HCT116 (cell line): ENCODE measurements at regions not wholly inside any gene's neighbourhood (a gene's known extent, or its start where the extent isn't known, plus 50 kb on each side); places are given as distances from the start of the nearest gene placed in this dataset.

Experiments used
- ATAC-seq: fragments of 200-7000 bp; cut with Tn5 transposase; 2 replicates; pipeline ENCODE4 v1.9.1; 2020; ENCODE audit warnings: mild to moderate bottlenecking, moderate library complexity
- BruUV-seq: library from RNA; stranded (reverse); fragments of 400-500 nt; replicated peaks from 2 replicates; lab custom pipeline; 2021; lab: Mats Ljungman, UMichigan
- CTCF ChIA-PET: fragments of 300-600 bp; sonication (Branson Sonifier 250); formaldehyde crosslinking; loops from one replicate; lab custom pipeline; 2021; ENCODE audit warnings: antibody characterized with exemption; lab: Charles Lee
- POLR2A ChIA-PET: fragments of 300-600, 350-600 bp; sonication (Branson Sonifier 250); formaldehyde crosslinking; loops from one replicate; lab custom pipeline; 2021; ENCODE audit warnings: antibody characterized with exemption; lab: Charles Lee
- RAD21 ChIA-PET, 2 experiments: fragments of 300-600 bp; sonication (Branson Sonifier 250); formaldehyde crosslinking; loops; one replicate each; lab custom pipeline; 2023; ENCODE audit warnings: low total read pairs in 2 of 2; ENCODE audit not compliant: uncharacterized antibody in 2 of 2, unreplicated experiment in 2 of 2, low non-redundant PET in 1 of 2; lab: Charles Lee
- DNase-seq: peaks from one replicate; pipeline ENCODE4 v3.0.0-alpha.2; 2010; ENCODE audit warnings: low read depth, low spot score
- H2AFZ ChIP-seq: fragments of 200-600 bp; shearing (Covaris generic), sonication (generic); 2 replicates; pipeline ENCODE4 v1.6.1; 2017; ENCODE audit warnings: low read depth, mixed run types, mixed read lengths, antibody characterized with exemption, low read length; ENCODE audit not compliant: poor library complexity, severe bottlenecking
- H3K27ac ChIP-seq: 2 replicates; pipeline ENCODE4 v1.5.1; 2012; ENCODE audit warnings: low read depth, low read length
- H3K27me3 ChIP-seq: fragments of 200-600 bp; sonication (generic); 2 replicates; pipeline ENCODE4 v1.6.1; 2016; ENCODE audit warnings: mixed run types, low read length, mixed read lengths; ENCODE audit not compliant: insufficient read depth
- H3K36me3 ChIP-seq, 2 experiments: fragments of 200-500 bp in 1 of 2; fragments of 200-600 bp in 1 of 2; sonication (Bioruptor generic) in 1 of 2; sonication (generic) in 1 of 2; 2 replicates each; pipeline versions ENCODE4 v1.5.1 to v1.6.1; 2014 to 2016; ENCODE audit warnings: low read length in 2 of 2, inconsistent platforms in 1 of 2, mixed read lengths in 1 of 2, mixed run types in 1 of 2; ENCODE audit not compliant: insufficient read depth in 2 of 2, control insufficient read depth in 1 of 2
- H3K4me1 ChIP-seq, 2 experiments: fragments of 200-600 bp in 1 of 2; sonication (generic) in 1 of 2; 2 replicates each; pipeline versions ENCODE4 v1.5.1 to v1.6.1; 2012 to 2017; ENCODE audit warnings: low read length in 2 of 2, inconsistent platforms in 1 of 2, mild to moderate bottlenecking in 1 of 2, mixed read lengths in 1 of 2, mixed run types in 1 of 2, moderate library complexity in 1 of 2; ENCODE audit not compliant: insufficient read depth in 2 of 2, control insufficient read depth in 1 of 2
- H3K4me2 ChIP-seq: fragments of 200-600 bp; sonication (generic); 2 replicates; pipeline ENCODE4 v1.6.1; 2017; ENCODE audit warnings: mixed run types, low read length, mixed read lengths
- H3K4me3 ChIP-seq, 2 experiments: fragments of 200-600 bp in 1 of 2; sonication (generic) in 1 of 2; replicated peaks in 1 of 2; 2 replicates each; pipeline ENCODE4 v1.5.1; 2011 to 2016; ENCODE audit warnings: low read length in 2 of 2, control low read depth in 1 of 2, low read depth in 1 of 2, mild to moderate bottlenecking in 1 of 2, mixed read lengths in 1 of 2, mixed run types in 1 of 2
- H3K79me2 ChIP-seq: fragments of 200-600 bp; sonication (generic); 2 replicates; pipeline ENCODE4 v1.6.1; 2017; ENCODE audit warnings: mild to moderate bottlenecking, mixed run types, low read length, moderate library complexity, mixed read lengths; ENCODE audit not compliant: insufficient read depth
- H3K9ac ChIP-seq: fragments of 200-600 bp; sonication (generic); 2 replicates; pipeline ENCODE4 v1.6.1; 2016; ENCODE audit warnings: low read length, mixed read lengths
- H3K9me2 ChIP-seq: fragments of 200-600 bp; sonication (generic), shearing (Covaris generic); 2 replicates; pipeline ENCODE4 v1.6.1; 2017; ENCODE audit warnings: mixed run types, mild to moderate bottlenecking, moderate library complexity; ENCODE audit not compliant: insufficient read depth
- H3K9me3 ChIP-seq, 2 experiments: fragments of 200-500 bp in 1 of 2; fragments of 200-600 bp in 1 of 2; sonication (Bioruptor generic) in 1 of 2; sonication (generic) in 1 of 2; 2 replicates each; pipeline ENCODE4 v1.6.1; 2014 to 2017; ENCODE audit warnings: low read length in 2 of 2, mixed read lengths in 2 of 2, inconsistent platforms in 1 of 2, low read depth in 1 of 2, mild to moderate bottlenecking in 1 of 2, mixed run types in 1 of 2, moderate library complexity in 1 of 2; ENCODE audit not compliant: control insufficient read depth in 1 of 2, insufficient read depth in 1 of 2
- H4K20me1 ChIP-seq: fragments of 200-600 bp; sonication (generic), shearing (Covaris generic); 2 replicates; pipeline ENCODE4 v1.6.1; 2017; ENCODE audit warnings: mixed run types, mild to moderate bottlenecking, moderate library complexity; ENCODE audit not compliant: insufficient read depth
- CBX3 ChIP-seq: IDR thresholded peaks from 2 replicates; pipeline ENCODE4 v1.6.1; 2012; ENCODE audit warnings: low read depth
- CEBPB ChIP-seq: IDR thresholded peaks from 2 replicates; pipeline ENCODE4 v1.6.1; 2012; ENCODE audit warnings: low read depth
- CTCF ChIP-seq, 3 experiments: fragments of 200-600 bp in 1 of 3; sonication (generic) in 1 of 3; IDR thresholded peaks in 2 of 3; conservative IDR thresholded peaks in 1 of 3; 2 replicates each; pipeline ENCODE4 v1.5.1; 2012 to 2017; ENCODE audit warnings: low read depth in 2 of 3, low read length in 2 of 3, antibody characterized with exemption in 1 of 3, borderline replicate concordance in 1 of 3, control low read depth in 1 of 3, mild to moderate bottlenecking in 1 of 3, mixed read lengths in 1 of 3, mixed run types in 1 of 3, moderate library complexity in 1 of 3; ENCODE audit not compliant: insufficient read depth in 1 of 3
- EGR1 ChIP-seq: IDR thresholded peaks from 2 replicates; pipeline ENCODE4 v1.6.1; 2012; ENCODE audit warnings: low read depth
- ELF1 ChIP-seq: IDR thresholded peaks from 2 replicates; pipeline ENCODE4 v1.6.1; 2012; ENCODE audit warnings: low read depth, borderline replicate concordance
- EZH2 ChIP-seq: fragments of 200-600 bp; sonication (generic); IDR thresholded peaks from 2 replicates; pipeline ENCODE4 v1.6.1; 2017; ENCODE audit warnings: antibody characterized with exemption, mixed run types
- EZH2phosphoT487 ChIP-seq: fragments of 200-600 bp; IDR thresholded peaks from 2 replicates; pipeline ENCODE4 v1.6.1; 2018; ENCODE audit warnings: antibody characterized with exemption, borderline replicate concordance
- FOSL1 ChIP-seq: IDR thresholded peaks from 2 replicates; pipeline ENCODE4 v1.6.1; 2012; ENCODE audit warnings: low read depth
- JUND ChIP-seq: IDR thresholded peaks from 2 replicates; pipeline ENCODE4 v1.6.1; 2012
- MAX ChIP-seq: IDR thresholded peaks from 2 replicates; pipeline ENCODE4 v1.6.1; 2012
- RAD21 ChIP-seq: IDR thresholded peaks from 2 replicates; pipeline ENCODE4 v1.6.1; 2012; ENCODE audit warnings: low read depth, mild to moderate bottlenecking
- REST ChIP-seq: IDR thresholded peaks from 2 replicates; pipeline ENCODE4 v1.6.1; 2012; ENCODE audit warnings: low read depth
- SIN3A ChIP-seq: IDR thresholded peaks from 2 replicates; pipeline ENCODE4 v1.6.1; 2012; ENCODE audit warnings: low read depth
- SP1 ChIP-seq: IDR thresholded peaks from 2 replicates; pipeline ENCODE4 v1.6.1; 2012; ENCODE audit warnings: low read depth
- SRF ChIP-seq: IDR thresholded peaks from 2 replicates; pipeline ENCODE4 v1.6.1; 2012; ENCODE audit warnings: low read depth
- TCF7L2 ChIP-seq: IDR thresholded peaks from 2 replicates; pipeline ENCODE4 v1.7.0; 2011; ENCODE audit warnings: borderline replicate concordance, inconsistent platforms; ENCODE audit not compliant: insufficient read depth, insufficient read length; ENCODE audit errors: extremely low read depth
- ZBTB33 ChIP-seq: IDR thresholded peaks from 2 replicates; pipeline ENCODE4 v1.6.1; 2011; ENCODE audit warnings: mild to moderate bottlenecking, low read length, moderate library complexity; ENCODE audit not compliant: insufficient replicate concordance; ENCODE audit errors: extremely low read depth
- ZFX ChIP-seq: fragments of 450-650 bp; IDR thresholded peaks from 2 replicates; pipeline ENCODE4 v1.6.1; 2017
- ZNF274 ChIP-seq: fragments of 200-500 bp; sonication (Bioruptor generic); IDR thresholded peaks from 2 replicates; pipeline ENCODE4 v1.6.1; 2014; ENCODE audit warnings: mild to moderate bottlenecking, low read depth, low read length, inconsistent platforms
- intact Hi-C: fragments of 100-400 bp; cut with micrococcal nuclease; formaldehyde crosslinking; loops from 2 replicates; pipeline ENCODE4 v1.10.0; 2022

- ChIA-PET RAD21 (no interaction called here), POLR2A (no interaction called here), CTCF (no interaction called here)
- H3K9ac ChIP-seq: no peak overlapping the region
- TF ChIP-seq SP1: no peak
- TF ChIP-seq TCF7L2: no peak
- no peak for TF ChIP-seq ZNF274
- TF ChIP-seq ELF1: no peak
- no peak for TF ChIP-seq SIN3A
- no peak for TF ChIP-seq EZH2
- TF ChIP-seq JUND: no peak
- TF ChIP-seq SRF: no peak
- TF ChIP-seq MAX: no peak
- no peak for TF ChIP-seq REST
- TF ChIP-seq EZH2phosphoT487: no peak
- no peak for TF ChIP-seq CBX3
- TF ChIP-seq RAD21: no peak
- TF ChIP-seq EGR1: no peak
- no peak for TF ChIP-seq ZBTB33
- TF ChIP-seq CTCF (IDR thresholded peaks at IDR 0.05 in 2 of 3, conservative IDR thresholded peaks at IDR 0.05 in 1 of 3; ENCODE audit: borderline replicate concordance in 1 of 3, insufficient read depth in 1 of 3, low read depth in 2 of 3, low read length in 2 of 3): no peak
- no peak for TF ChIP-seq ZFX
- TF ChIP-seq CEBPB: no peak
- no peak for TF ChIP-seq FOSL1
- no peaks in the 10 kb centered on the region; the same call in 1 of the 2 replicates for H3K27me3 ChIP-seq
- no peak overlapping the region for H3K4me2 ChIP-seq
- intact Hi-C loops: no loop called here
- no peaks in the 10 kb centered on the region for H3K79me2 ChIP-seq
- DNase-seq (no peak), ATAC-seq (no peak)
- no peak overlapping the region for H2AFZ ChIP-seq
- no peaks in the 10 kb centered on the region for H3K36me3 ChIP-seq
- no peak overlapping the region for H3K27ac ChIP-seq
- no peak overlapping the region for H3K4me3 ChIP-seq
- no peaks in the 10 kb centered on the region for H4K20me1 ChIP-seq
- H3K4me1 ChIP-seq: no peaks in the 10 kb centered on the region
- no peaks in the 10 kb centered on the region for H3K9me2 ChIP-seq
- H3K9me3 ChIP-seq: no peaks in the 10 kb centered on the region
- BruUV-seq: no TSS peak
Measured at GRCh38 chr2:36185624-36186023, 170.0 kb upstream of the CRIM1 start.
